ENCODE measurements at regions not wholly inside any gene's neighbourhood (a gene's known extent, or its start where the extent isn't known, plus 50 kb on each side); places are given as distances from the start of the nearest gene placed in this dataset.
"Not testable (repeated sequence)": the region's sequence is repeated elsewhere in the genome, so short reads cannot be mapped to it uniquely, and the experiment has no call there.

GRCh38 chr12:25887367-25887766, 71.1 kb upstream of the RASSF8 start:
- Histone ChIP-seq H3K4me1 (no peaks in the 10 kb centered on the region), H3K4me3 (no peak overlapping the region), H3K27ac (no peak overlapping the region), H3K27me3 (replicated peaks in 1 of 7) (peaks cover 0 to 3% (median 0%) of the 10 kb centered on the region in 7 donors), H3K36me3 (no peaks in the 10 kb centered on the region), H3K9me3 (no peaks in the 10 kb centered on the region)
- DNase-seq: no peak
- 67 to 86% (median 73%) methylated on average over 3 of the region's 3 CpGs for WGBS, 5 donors
- TF ChIP-seq POLR2A (IDR thresholded peaks at IDR 0.05) (no peak), POLR2AphosphoS5 (IDR thresholded peaks at IDR 0.05) (no peak), CTCF (IDR thresholded peaks at IDR 0.05 in 8 of 11, conservative IDR thresholded peaks at IDR 0.05 in 3 of 11) (no peak)
- intact Hi-C loops (cut with DNase I; ENCODE audit: low total_unique reads): no loop called here

- DNase-seq: no peak
- TF ChIP-seq CTCF (IDR thresholded peaks at IDR 0.05 in 8 of 11, conservative IDR thresholded peaks at IDR 0.05 in 3 of 11) (no peak), POLR2A (IDR thresholded peaks at IDR 0.05) (no peak), POLR2AphosphoS5 (IDR thresholded peaks at IDR 0.05) (no peak)
- Histone ChIP-seq H3K36me3 (no peaks in the 10 kb centered on the region), H3K27ac (no peak overlapping the region), H3K4me1 (no peaks in the 10 kb centered on the region), H3K9me3 (no peaks in the 10 kb centered on the region), H3K27me3 (replicated peaks in 1 of 7) (peaks cover 0 to 3% (median 0%) of the 10 kb centered on the region in 7 donors), H3K4me3 (no peak overlapping the region)
- intact Hi-C loops (cut with DNase I; ENCODE audit: low total_unique reads): no loop called here
- WGBS, 5 donors: 67 to 79% (median 74%) methylated on average over 6 of the region's 6 CpGs
Measured at GRCh38 chr12:25889185-25889584, 69.3 kb upstream of the RASSF8 start.

- DNase-seq; H3K36me3 ChIP-seq; intact Hi-C loops (cut with DNase I; ENCODE audit: low total_unique reads); H3K9me3 ChIP-seq; H3K27me3 ChIP-seq (replicated peaks in 1 of 7); H3K4me3 ChIP-seq; H3K4me1 ChIP-seq; H3K27ac ChIP-seq: not testable (repeated sequence)
- 73 to 93% (median 85%) methylated on average over 6 of the region's 6 CpGs for WGBS, 5 donors
Measured at GRCh38 chr12:25891095-25891494, 67.4 kb upstream of the RASSF8 start.

GRCh38 chr12:25894759-25895158, 63.7 kb upstream of the RASSF8 start:
- no peak for TF ChIP-seq CTCF (IDR thresholded peaks at IDR 0.05 in 8 of 11, conservative IDR thresholded peaks at IDR 0.05 in 3 of 11)
- TF ChIP-seq POLR2AphosphoS5 (IDR thresholded peaks at IDR 0.05): no peak
- TF ChIP-seq POLR2A (IDR thresholded peaks at IDR 0.05): no peak
- DNase-seq: no peak
- 61 to 79% (median 73%) methylated on average over 3 of the region's 3 CpGs for WGBS, 5 donors

GRCh38 chr12:25896981-25897380, 61.5 kb upstream of the RASSF8 start:
- intact Hi-C loops (cut with DNase I; ENCODE audit: low total_unique reads): no loop called here
- WGBS, 5 donors: 26 to 39% (median 32%) methylated on average over 2 of the region's 2 CpGs
- H3K4me1 ChIP-seq: no peaks in the 10 kb centered on the region
- H3K9me3 ChIP-seq: peaks cover 0 to 11% (median 7%) of the 10 kb centered on the region in 8 donors
- H3K36me3 ChIP-seq: no peaks in the 10 kb centered on the region
- TF ChIP-seq POLR2AphosphoS5 (IDR thresholded peaks at IDR 0.05) (no peak), CTCF (IDR thresholded peaks at IDR 0.05 in 8 of 11, conservative IDR thresholded peaks at IDR 0.05 in 3 of 11) (no peak), POLR2A (IDR thresholded peaks at IDR 0.05) (no peak)
- no peak overlapping the region for H3K27ac ChIP-seq
- no peak for DNase-seq
- H3K4me3 ChIP-seq: no peak overlapping the region
- H3K27me3 ChIP-seq (replicated peaks in 1 of 7): no peaks in the 10 kb centered on the region

More at GRCh38 chr12:25894759-25895158, 63.7 kb upstream of the RASSF8 start:
- Histone ChIP-seq H3K36me3 (no peaks in the 10 kb centered on the region), H3K4me3 (no peak overlapping the region), H3K27me3 (replicated peaks in 1 of 7) (no peaks in the 10 kb centered on the region), H3K9me3 (peaks cover 0 to 11% (median 7%) of the 10 kb centered on the region in 8 donors), H3K4me1 (no peaks in the 10 kb centered on the region), H3K27ac (no peak overlapping the region)
- intact Hi-C loops (cut with DNase I; ENCODE audit: low total_unique reads): no loop called here

Measured in spleen (tissue), 11 donors.